Islet precursor cell (in vitro differentiated cells): ENCODE measurements at regions not wholly inside any gene's neighbourhood (a gene's known extent, or its start where the extent isn't known, plus 50 kb on each side); places are given as distances from the start of the nearest gene placed in this dataset.

Experiments
- DNase-seq: peaks from one replicate; pipeline ENCODE4 v3.0.0-alpha.2; 2018

GRCh38 chrX:69083361-69083760 is 81.9 kb downstream of the PJA1 start:
- peak; percentile 71 for DNase-seq

- DNase-seq, result no peak
These were observed 82.5 kb downstream of the PJA1 start for GRCh38 chrX:69082753-69083150.

GRCh38 chrX:69082055-69082752 is 83.0 kb downstream of the PJA1 start:
- no peak for DNase-seq

GRCh38 chrX:69080855-69081465 is 84.3 kb downstream of the PJA1 start:
- no peak for DNase-seq

- DNase-seq, result no peak
These were observed 86.0 kb downstream of the PJA1 start for GRCh38 chrX:69079268-69079667.

- DNase-seq, result peak; percentile 76
These were observed 87.3 kb downstream of the PJA1 start for GRCh38 chrX:69077895-69078455.

GRCh38 chrX:69076088-69076487 is 89.2 kb downstream of the PJA1 start:
- no peak for DNase-seq

- DNase-seq, result no peak
These were observed 90.5 kb downstream of the PJA1 start for GRCh38 chrX:69074726-69075125.

GRCh38 chrX:69073721-69074120 is 91.5 kb downstream of the PJA1 start:
- DNase-seq, result no peak

GRCh38 chrX:69073241-69073640 is 92.0 kb downstream of the PJA1 start:
- no peak for DNase-seq

GRCh38 chrX:69072486-69073006 is 92.7 kb downstream of the PJA1 start:
- DNase-seq, result no peak

GRCh38 chrX:69070949-69071650 is 94.2 kb downstream of the PJA1 start:
- no peak for DNase-seq

GRCh38 chrX:69069876-69070275 is 95.4 kb downstream of the PJA1 start:
- no peak for DNase-seq

GRCh38 chrX:69069086-69069445 is 96.2 kb downstream of the PJA1 start:
- DNase-seq, result no peak

- peak; percentile 35 for DNase-seq
These were observed 96.8 kb downstream of the PJA1 start for GRCh38 chrX:69068301-69069085.

- DNase-seq, result peak; percentile 43
These were observed 97.4 kb downstream of the PJA1 start for GRCh38 chrX:69067841-69068240.

- DNase-seq, result peak; percentile 54
These were observed 98.2 kb downstream of the PJA1 start for GRCh38 chrX:69066966-69067525.

GRCh38 chrX:69066021-69066757 is 99.1 kb downstream of the PJA1 start:
- peak; percentile 32 for DNase-seq

- DNase-seq, result peak; percentile 54
These were observed 99.8 kb downstream of the PJA1 start for GRCh38 chrX:69065451-69065850.

GRCh38 chrX:69063486-69063885 is 101.8 kb downstream of the PJA1 start:
- peak; percentile 9 for DNase-seq

GRCh38 chrX:69062493-69062892 is 102.8 kb downstream of the PJA1 start:
- DNase-seq, result peak; percentile 49
